A673 (cell line): ENCODE measurements at regions not wholly inside any gene's neighbourhood (a gene's known extent, or its start where the extent isn't known, plus 50 kb on each side); places are given as distances from the start of the nearest gene placed in this dataset.

Experiments used
- BruUV-seq: library from RNA; stranded (reverse); fragments of 400-500 nt; replicated peaks from 2 replicates; lab custom pipeline; 2021; lab: Mats Ljungman, UMichigan
- CTCF ChIA-PET: fragments of 300-600 bp; sonication (Branson Sonifier 250); formaldehyde crosslinking; loops from one replicate; lab custom pipeline; 2022; ENCODE audit warnings: antibody characterized with exemption; lab: Charles Lee
- POLR2A ChIA-PET: fragments of 300-600 bp; sonication (Branson Sonifier 250); formaldehyde crosslinking; loops from one replicate; lab custom pipeline; 2022; ENCODE audit warnings: antibody characterized with exemption; ENCODE audit not compliant: low non-redundant PET; lab: Charles Lee
- DNase-seq: peaks from one replicate; pipeline ENCODE4 v3.0.0-alpha.2; 2015; ENCODE audit warnings: low spot score
- H3K27ac ChIP-seq: fragments of 200-600 bp; sonication (generic); 2 replicates; pipeline ENCODE4 v1.5.1; 2016; ENCODE audit warnings: mixed run types, low read depth, mild to moderate bottlenecking, mixed read lengths, antibody characterized with exemption, low read length; ENCODE audit not compliant: poor library complexity, severe bottlenecking
- H3K27me3 ChIP-seq: fragments of 200-600 bp; sonication (generic); replicated peaks from 2 replicates; pipeline ENCODE4 v1.6.1; 2017; ENCODE audit warnings: mixed run types, low read depth, mild to moderate bottlenecking, mixed read lengths, antibody characterized with exemption, low read length; ENCODE audit not compliant: insufficient read depth, poor library complexity
- H3K36me3 ChIP-seq: fragments of 200-600 bp; sonication (generic); 2 replicates; pipeline ENCODE4 v1.6.1; 2016; ENCODE audit warnings: mixed run types, mild to moderate bottlenecking, mixed read lengths, antibody characterized with exemption, low read length; ENCODE audit not compliant: insufficient read depth, poor library complexity, severe bottlenecking
- H3K4me1 ChIP-seq: fragments of 200-600 bp; sonication (generic); 2 replicates; pipeline ENCODE4 v1.6.1; 2017; ENCODE audit warnings: mixed run types, mild to moderate bottlenecking, mixed read lengths, antibody characterized with exemption, low read length; ENCODE audit not compliant: insufficient read depth, poor library complexity, severe bottlenecking
- H3K4me3 ChIP-seq: fragments of 200-600 bp; sonication (generic); 2 replicates; pipeline ENCODE4 v1.5.1; 2016; ENCODE audit warnings: low read depth, mixed run types, mild to moderate bottlenecking, mixed read lengths, low read length; ENCODE audit not compliant: poor library complexity, severe bottlenecking
- H3K9me3 ChIP-seq: fragments of 200-600 bp; sonication (generic); 2 replicates; pipeline ENCODE4 v1.6.1; 2016; ENCODE audit warnings: mixed run types, low read depth, mild to moderate bottlenecking, mixed read lengths, antibody characterized with exemption, low read length; ENCODE audit not compliant: poor library complexity, severe bottlenecking
- CTCF ChIP-seq: fragments of 300-800, 200-600 bp; sonication (generic); conservative IDR thresholded peaks from 2 replicates; pipeline ENCODE4 v1.5.1; 2017; ENCODE audit warnings: low read depth, mild to moderate bottlenecking, antibody characterized with exemption, low read length, moderate library complexity, mixed read lengths
- EZH2 ChIP-seq: fragments of 200-600 bp; sonication (generic); IDR thresholded peaks from 2 replicates; pipeline ENCODE4 v1.6.1; 2017; ENCODE audit warnings: borderline replicate concordance, low read depth, mild to moderate bottlenecking, mixed read lengths, antibody characterized with exemption, low read length; ENCODE audit not compliant: poor library complexity, severe bottlenecking
- intact Hi-C: fragments of 100-400 bp; cut with micrococcal nuclease; formaldehyde crosslinking; loops from one replicate; pipeline ENCODE4 v1.10.0; 2022; ENCODE audit not compliant: unreplicated experiment

GRCh38 chr10:71144824-71145223 is 67.5 kb upstream of the UNC5B start:
- intact Hi-C loops: no loop called here
- Histone ChIP-seq H3K27me3 (no peaks in the 10 kb centered on the region), H3K27ac (no peak overlapping the region), H3K36me3 (no peaks in the 10 kb centered on the region), H3K4me1 (no peaks in the 10 kb centered on the region), H3K9me3 (no peaks in the 10 kb centered on the region), H3K4me3 (no peak overlapping the region)
- ChIA-PET POLR2A (no interaction called here), CTCF (interaction anchor here (0.6 kb wide), 1 partner anchor 531 kb away, joined by 5 read pairs; no protein-coding TSS in a partner anchor)
- no peak for DNase-seq
- BruUV-seq: no TSS peak
- TF ChIP-seq EZH2 (no peak), CTCF (no peak)

GRCh38 chr10:71145352-71145945 is 66.9 kb upstream of the UNC5B start:
- no peaks in the 10 kb centered on the region for H3K9me3 ChIP-seq
- no peak for TF ChIP-seq CTCF
- no peak for TF ChIP-seq EZH2
- H3K27me3 ChIP-seq: no peaks in the 10 kb centered on the region
- no peaks in the 10 kb centered on the region for H3K36me3 ChIP-seq
- BruUV-seq: no TSS peak
- ChIA-PET POLR2A (no interaction called here), CTCF (no interaction called here)
- H3K4me1 ChIP-seq: no peaks in the 10 kb centered on the region
- intact Hi-C loops: no loop called here
- DNase-seq: no peak
- H3K27ac ChIP-seq: no peak overlapping the region
- H3K4me3 ChIP-seq: no peak overlapping the region

- no TSS peak for BruUV-seq
- Histone ChIP-seq H3K36me3 (no peaks in the 10 kb centered on the region), H3K27me3 (no peaks in the 10 kb centered on the region), H3K27ac (no peak overlapping the region), H3K9me3 (no peaks in the 10 kb centered on the region), H3K4me3 (no peak overlapping the region), H3K4me1 (no peaks in the 10 kb centered on the region)
- no peak for DNase-seq
- ChIA-PET CTCF (no interaction called here), POLR2A (interaction anchor here (0.6 kb wide), 1 partner anchor 14 kb away, joined by 3 read pairs; no protein-coding TSS in a partner anchor)
- TF ChIP-seq EZH2 (no peak), CTCF (no peak)
- intact Hi-C loops: no loop called here
These were observed 61.6 kb upstream of the UNC5B start for GRCh38 chr10:71150796-71151195.
